NCI-H2171 (cell line): ENCODE measurements at regions not wholly inside any gene's neighbourhood (a gene's known extent, or its start where the extent isn't known, plus 50 kb on each side); places are given as distances from the start of the nearest gene placed in this dataset.
"Not testable (repeated sequence)": the region's sequence is repeated elsewhere in the genome, so short reads cannot be mapped to it uniquely, and the experiment has no call there.

Experiments
- DNase-seq: peaks from one replicate; lab custom pipeline; 2025; lab: John Stamatoyannopoulos, UW

- no peak for DNase-seq
These were observed 348.7 kb upstream of the PCSK5 start for GRCh38 chr9:75541734-75542133.

GRCh38 chr9:75544815-75545214 lies 345.7 kb upstream of the PCSK5 start:
- no peak for DNase-seq

- no peak for DNase-seq
These were observed 345.2 kb upstream of the PCSK5 start for GRCh38 chr9:75545287-75545686.

GRCh38 chr9:75548871-75549270 lies 341.6 kb upstream of the PCSK5 start:
- DNase-seq, result no peak

GRCh38 chr9:75551861-75552260 lies 338.6 kb upstream of the PCSK5 start:
- no peak for DNase-seq

GRCh38 chr9:75552941-75553340 lies 337.5 kb upstream of the PCSK5 start:
- DNase-seq, result no peak

- not testable (repeated sequence) for DNase-seq
These were observed 323.7 kb upstream of the PCSK5 start for GRCh38 chr9:75566813-75567212.

GRCh38 chr9:75570538-75570937 lies 319.9 kb upstream of the PCSK5 start:
- DNase-seq, result no peak

GRCh38 chr9:75574569-75574968 lies 315.9 kb upstream of the PCSK5 start:
- DNase-seq, result no peak

- DNase-seq, result no peak
These were observed 307.6 kb upstream of the PCSK5 start for GRCh38 chr9:75582870-75583269.

GRCh38 chr9:75588808-75589207 lies 301.7 kb upstream of the PCSK5 start:
- DNase-seq, result no peak

GRCh38 chr9:75589497-75589896 lies 301.0 kb upstream of the PCSK5 start:
- DNase-seq, result no peak

GRCh38 chr9:75591972-75592371 lies 298.5 kb upstream of the PCSK5 start:
- no peak for DNase-seq

- no peak for DNase-seq
These were observed 297.9 kb upstream of the PCSK5 start for GRCh38 chr9:75592586-75592985.

- no peak for DNase-seq
These were observed 296.6 kb upstream of the PCSK5 start for GRCh38 chr9:75593920-75594319.

- no peak for DNase-seq
These were observed 291.3 kb upstream of the PCSK5 start for GRCh38 chr9:75599126-75599525.

GRCh38 chr9:75601280-75601679 lies 289.2 kb upstream of the PCSK5 start:
- DNase-seq, result no peak

GRCh38 chr9:75602060-75602459 lies 288.4 kb upstream of the PCSK5 start:
- no peak for DNase-seq

GRCh38 chr9:75604661-75605060 lies 285.8 kb upstream of the PCSK5 start:
- DNase-seq, result no peak

- DNase-seq, result no peak
These were observed 283.0 kb upstream of the PCSK5 start for GRCh38 chr9:75607521-75607920.

- no peak for DNase-seq
These were observed 281.1 kb upstream of the PCSK5 start for GRCh38 chr9:75609401-75609800.

- no peak for DNase-seq
These were observed 280.2 kb upstream of the PCSK5 start for GRCh38 chr9:75610246-75610645.

GRCh38 chr9:75612205-75612604 lies 278.3 kb upstream of the PCSK5 start:
- DNase-seq, result no peak

GRCh38 chr9:75612754-75613153 lies 277.7 kb upstream of the PCSK5 start:
- DNase-seq, result no peak

- DNase-seq, result peak; percentile 80
These were observed 275.2 kb upstream of the PCSK5 start for GRCh38 chr9:75615284-75615683.
